Choroid plexus epithelial cell (primary cell): ENCODE measurements at regions not wholly inside any gene's neighbourhood (a gene's known extent, or its start where the extent isn't known, plus 50 kb on each side); places are given as distances from the start of the nearest gene placed in this dataset.
A peak's percentile ranks its signal among the peaks of the same experiment; 100 is the strongest.
"Not testable (repeated sequence)": the region's sequence is repeated elsewhere in the genome, so short reads cannot be mapped to it uniquely, and the experiment has no call there.

Experiments used
- DNase-seq: peaks from one replicate; pipeline ENCODE4 v3.0.0-alpha.2; 2010; ENCODE audit warnings: low read depth
- H3K4me3 ChIP-seq: 2 replicates; pipeline ENCODE4 v1.5.1; 2011; ENCODE audit warnings: low read depth, mild to moderate bottlenecking, control low read depth, low read length, moderate library complexity
- TF ChIP-seq, protein P1 (sequence below): conservative IDR thresholded peaks from 2 replicates; pipeline ENCODE4 v1.5.1; 2011; ENCODE audit warnings: low read depth, mild to moderate bottlenecking, control low read depth, inconsistent platforms, low read length, moderate library complexity

DNA sequence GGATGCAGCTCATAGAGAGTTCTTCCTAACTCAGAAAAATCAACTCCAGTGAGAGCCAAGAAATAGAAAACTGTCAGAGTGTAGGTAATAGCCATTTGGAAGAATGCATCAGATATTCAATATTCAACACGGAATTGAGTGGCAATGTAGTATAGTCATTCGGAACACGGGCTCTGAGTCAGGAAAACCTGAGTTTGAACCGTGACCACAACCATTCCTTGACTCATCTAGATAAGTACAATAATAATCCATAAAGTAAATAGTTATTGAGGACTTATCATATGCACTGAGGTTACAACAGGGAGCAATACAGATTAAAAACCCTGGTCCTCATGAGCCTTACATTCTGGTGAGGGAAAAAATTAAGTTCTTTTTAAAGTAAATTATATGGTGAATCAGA, 62.6 kb upstream of the PHF21A start:
- peak; percentile 73 for DNase-seq
- TF ChIP-seq, protein P1, sequence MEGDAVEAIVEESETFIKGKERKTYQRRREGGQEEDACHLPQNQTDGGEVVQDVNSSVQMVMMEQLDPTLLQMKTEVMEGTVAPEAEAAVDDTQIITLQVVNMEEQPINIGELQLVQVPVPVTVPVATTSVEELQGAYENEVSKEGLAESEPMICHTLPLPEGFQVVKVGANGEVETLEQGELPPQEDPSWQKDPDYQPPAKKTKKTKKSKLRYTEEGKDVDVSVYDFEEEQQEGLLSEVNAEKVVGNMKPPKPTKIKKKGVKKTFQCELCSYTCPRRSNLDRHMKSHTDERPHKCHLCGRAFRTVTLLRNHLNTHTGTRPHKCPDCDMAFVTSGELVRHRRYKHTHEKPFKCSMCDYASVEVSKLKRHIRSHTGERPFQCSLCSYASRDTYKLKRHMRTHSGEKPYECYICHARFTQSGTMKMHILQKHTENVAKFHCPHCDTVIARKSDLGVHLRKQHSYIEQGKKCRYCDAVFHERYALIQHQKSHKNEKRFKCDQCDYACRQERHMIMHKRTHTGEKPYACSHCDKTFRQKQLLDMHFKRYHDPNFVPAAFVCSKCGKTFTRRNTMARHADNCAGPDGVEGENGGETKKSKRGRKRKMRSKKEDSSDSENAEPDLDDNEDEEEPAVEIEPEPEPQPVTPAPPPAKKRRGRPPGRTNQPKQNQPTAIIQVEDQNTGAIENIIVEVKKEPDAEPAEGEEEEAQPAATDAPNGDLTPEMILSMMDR: no peak
- H3K4me3 ChIP-seq: no peak overlapping the region

DNA sequence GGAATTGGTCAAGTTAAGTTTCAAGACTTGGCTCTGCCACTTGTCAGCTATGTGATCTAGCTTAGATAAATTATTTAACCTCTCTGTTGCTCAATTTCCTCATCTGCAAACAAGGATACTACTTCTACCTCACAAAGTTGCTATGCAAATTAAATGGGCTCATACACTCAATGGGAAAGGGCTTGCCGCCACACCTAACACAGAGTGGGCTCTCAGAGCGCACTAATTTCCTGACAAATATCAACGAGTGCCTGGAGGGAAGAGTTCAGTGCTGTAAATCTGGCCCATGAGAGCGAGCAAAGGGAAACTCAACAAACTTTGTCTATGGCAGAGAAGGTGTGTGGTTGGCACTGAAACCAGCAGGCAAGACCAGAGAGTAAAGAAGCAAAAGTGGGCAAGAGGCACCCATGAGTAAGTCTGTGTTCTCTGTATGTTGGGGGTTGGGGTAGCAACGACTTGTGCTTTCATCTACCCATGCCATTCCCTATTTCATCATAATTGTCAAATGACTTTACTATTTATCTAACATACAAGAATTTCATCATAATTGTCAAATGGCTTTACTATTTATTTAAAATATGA, 60.7 kb upstream of the PHF21A start:
- H3K4me3 ChIP-seq: no peak overlapping the region
- DNase-seq: no peak
- TF ChIP-seq, protein P1: no peak

DNA sequence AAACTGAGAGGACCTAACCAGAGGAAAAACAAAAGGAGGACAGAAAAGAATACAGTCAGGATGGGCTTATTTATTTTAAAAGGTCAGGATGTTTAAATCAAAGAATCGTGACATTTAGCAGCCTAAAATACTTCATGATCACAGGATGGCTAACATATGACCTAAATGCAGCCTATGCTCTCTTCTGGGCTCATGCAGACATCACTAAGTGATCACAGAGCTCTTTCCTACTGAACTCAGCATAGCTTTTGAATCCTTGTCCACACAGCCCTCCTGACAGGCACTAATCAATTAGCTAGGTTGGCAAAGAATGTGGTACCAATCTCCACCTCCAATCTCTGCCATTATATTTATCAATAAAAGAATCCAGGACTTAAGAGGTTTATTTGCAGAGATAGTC, 60.1 kb upstream of the PHF21A start:
- no peak overlapping the region for H3K4me3 ChIP-seq
- TF ChIP-seq, protein P1: no peak
- no peak for DNase-seq

DNA sequence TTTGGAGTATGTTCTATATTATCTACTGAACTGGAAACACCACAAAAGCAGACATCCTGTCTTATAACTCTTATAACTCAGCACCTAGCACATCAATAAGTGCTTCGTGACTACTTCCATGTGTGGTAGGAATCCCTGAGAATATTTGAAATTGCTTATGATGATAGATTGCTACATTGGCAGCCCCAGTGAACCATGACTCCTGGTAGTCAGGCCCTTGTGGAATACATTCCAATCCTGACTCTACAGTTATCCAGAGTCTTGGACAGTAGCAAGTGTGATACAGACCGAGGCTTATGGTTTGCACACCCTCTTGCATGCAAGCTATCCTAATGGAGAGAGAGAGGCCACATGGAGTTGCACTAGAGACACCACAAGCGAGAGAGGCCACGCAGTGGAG, 59.5 kb upstream of the PHF21A start:
- H3K4me3 ChIP-seq: no peak overlapping the region
- TF ChIP-seq, protein P1: no peak
- DNase-seq: no peak

DNA sequence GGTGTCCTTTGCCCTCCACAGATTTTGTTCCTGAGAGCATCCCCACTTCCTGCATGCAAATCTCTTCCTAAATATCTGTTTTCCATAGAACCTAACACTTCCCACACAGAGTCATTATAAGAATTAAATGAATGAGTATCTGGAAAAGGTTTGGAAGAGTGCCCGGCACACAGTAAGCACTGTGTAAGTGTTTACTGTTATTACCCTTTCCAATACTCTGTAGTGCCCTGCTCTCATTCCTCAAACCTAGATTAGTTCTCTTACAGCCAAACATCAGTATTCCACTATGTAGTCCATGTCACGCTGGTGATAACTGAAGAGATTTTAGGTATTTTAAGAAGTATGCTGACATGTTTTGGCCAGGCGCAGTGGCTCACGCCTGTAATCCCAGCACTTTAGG, 57.3 kb upstream of the PHF21A start:
- TF ChIP-seq, protein P1: no peak
- H3K4me3 ChIP-seq: no peak overlapping the region
- DNase-seq: no peak

DNA sequence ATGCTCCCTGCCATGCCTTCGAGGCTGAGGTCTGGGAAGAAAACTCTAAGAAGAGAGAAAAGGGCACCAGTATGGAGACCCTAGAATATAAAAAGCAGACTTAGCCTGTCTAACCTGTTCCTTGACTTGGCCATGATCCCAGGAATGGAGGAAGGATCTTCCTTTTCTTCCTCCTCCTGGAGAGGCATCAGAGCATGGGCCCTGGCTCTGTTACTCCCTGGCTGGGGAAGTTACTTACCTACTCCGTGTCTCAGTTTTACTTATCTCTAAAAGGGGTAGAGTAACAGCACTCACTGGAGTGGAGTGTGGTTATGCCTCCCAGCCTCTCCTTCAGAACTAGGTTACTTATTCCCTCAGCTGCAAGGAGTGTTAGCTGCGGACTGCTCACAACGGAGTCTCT, 55.2 kb upstream of the PHF21A start:
- TF ChIP-seq, protein P1: no peak
- no peak overlapping the region for H3K4me3 ChIP-seq
- no peak for DNase-seq

DNA sequence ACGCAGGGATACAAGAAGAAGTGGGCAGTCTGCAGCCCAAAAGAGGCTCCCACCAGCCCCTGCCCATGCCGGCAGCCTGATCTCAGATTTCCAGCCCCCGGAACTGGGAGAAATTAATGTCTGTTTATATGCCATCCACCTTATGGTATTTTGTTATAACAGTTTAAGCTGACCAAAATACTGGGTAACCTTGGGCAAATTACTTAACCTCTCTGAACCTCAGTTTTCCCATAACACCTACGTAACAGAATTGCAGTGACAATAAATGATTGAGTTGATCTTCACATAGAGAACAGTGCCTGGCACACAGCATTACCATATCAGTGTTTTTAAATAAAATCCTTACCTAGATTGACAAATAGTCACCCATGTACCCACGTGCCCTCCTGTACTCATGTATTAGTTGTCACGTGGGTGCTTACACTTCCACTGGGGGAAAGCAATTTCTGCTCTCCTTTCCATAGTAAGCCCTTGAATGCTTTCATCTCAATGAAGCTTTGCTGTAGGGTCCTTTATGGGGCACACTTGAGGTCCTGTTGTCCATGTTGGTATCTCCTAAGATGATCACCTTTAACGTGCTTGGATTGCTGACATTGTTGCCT, 54.2 kb upstream of the PHF21A start:
- TF ChIP-seq, protein P1: no peak
- no peak overlapping the region for H3K4me3 ChIP-seq
- no peak for DNase-seq

DNA sequence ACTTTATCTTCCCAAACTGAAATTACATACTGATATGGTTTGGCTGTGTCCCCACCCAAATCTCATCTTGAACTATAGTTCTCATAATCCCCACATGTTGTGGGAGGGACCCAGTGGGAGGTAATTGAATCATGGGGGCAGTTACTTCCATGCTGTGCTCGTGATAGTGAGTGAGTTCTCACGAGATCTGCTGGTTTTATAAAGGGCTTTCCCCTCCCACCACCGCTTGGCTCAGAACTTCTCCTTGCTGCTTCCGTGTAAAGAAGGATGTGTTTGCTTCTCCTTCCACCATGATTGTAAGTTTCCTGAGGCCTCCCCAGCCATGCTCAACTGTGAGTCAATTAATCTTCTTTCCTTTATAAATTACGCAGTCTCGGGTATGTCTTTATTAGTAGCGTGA, 50.4 kb upstream of the PHF21A start:
- DNase-seq, H3K4me3 ChIP-seq: not testable (repeated sequence)
